ENCODE measurements at regions not wholly inside any gene's neighbourhood (a gene's known extent, or its start where the extent isn't known, plus 50 kb on each side); places are given as distances from the start of the nearest gene placed in this dataset.

GRCh38 chr6:135627092-135627715 is 129.7 kb upstream of the AHI1 start:
- H3K27me3 ChIP-seq, result no peaks in the 10 kb centered on the region
- H3K9me3 ChIP-seq, result no peaks in the 10 kb centered on the region
- no peak overlapping the region for H3K27ac ChIP-seq
- H3K4me1 ChIP-seq, result no peaks in the 10 kb centered on the region
- intact Hi-C loops (cut with DNase I; ENCODE audit: low total_unique reads), result no loop called here
- DNase-seq, result no peak
- no peaks in the 10 kb centered on the region for H3K36me3 ChIP-seq (ENCODE audit: low read depth, missing control alignments)
- no peak overlapping the region for H3K4me3 ChIP-seq
- no peak for TF ChIP-seq CTCF (IDR thresholded peaks at IDR 0.05)
- no peak for TF ChIP-seq POLR2A (IDR thresholded peaks at IDR 0.05)

GRCh38 chr6:135630789-135631376 is 133.3 kb upstream of the AHI1 start:
- no peak overlapping the region for H3K27ac ChIP-seq
- DNase-seq, result no peak
- WGBS, 2 donors, result 72 to 84% methylated on average over 6 of the region's 6 CpGs

GRCh38 chr6:135631821-135632220 is 134.3 kb upstream of the AHI1 start:
- TF ChIP-seq CTCF (IDR thresholded peaks at IDR 0.05), result no peak
- no peak for TF ChIP-seq POLR2A (IDR thresholded peaks at IDR 0.05)
- intact Hi-C loops (cut with DNase I; ENCODE audit: low total_unique reads), result no loop called here
- no peak overlapping the region for H3K27ac ChIP-seq
- no peaks in the 10 kb centered on the region for H3K36me3 ChIP-seq (ENCODE audit: low read depth, missing control alignments)
- H3K4me1 ChIP-seq, result no peaks in the 10 kb centered on the region
- no peak overlapping the region for H3K4me3 ChIP-seq
- no peaks in the 10 kb centered on the region for H3K9me3 ChIP-seq
- H3K27me3 ChIP-seq, result no peaks in the 10 kb centered on the region
- 65 to 69% methylated on average over 2 of the region's 2 CpGs for WGBS, 2 donors
- DNase-seq, result no peak

More at GRCh38 chr6:135630789-135631376, 133.3 kb upstream of the AHI1 start:
- TF ChIP-seq CTCF (IDR thresholded peaks at IDR 0.05) (no peak), POLR2A (IDR thresholded peaks at IDR 0.05) (no peak)
- no peak overlapping the region for H3K4me3 ChIP-seq
- intact Hi-C loops (cut with DNase I; ENCODE audit: low total_unique reads), result no loop called here
- H3K27me3 ChIP-seq, result no peaks in the 10 kb centered on the region
- H3K9me3 ChIP-seq, result no peaks in the 10 kb centered on the region
- H3K36me3 ChIP-seq (ENCODE audit: low read depth, missing control alignments), result no peaks in the 10 kb centered on the region
- H3K4me1 ChIP-seq, result no peaks in the 10 kb centered on the region

- Histone ChIP-seq H3K27me3 (no peaks in the 10 kb centered on the region), H3K9me3 (no peaks in the 10 kb centered on the region), H3K36me3 (ENCODE audit: low read depth, missing control alignments) (no peaks in the 10 kb centered on the region), H3K4me1 (no peaks in the 10 kb centered on the region), H3K27ac (no peak overlapping the region), H3K4me3 (no peak overlapping the region)
- intact Hi-C loops (cut with DNase I; ENCODE audit: low total_unique reads), result no loop called here
- WGBS, 2 donors, result 63 to 64% methylated on average over 2 of the region's 2 CpGs
- no peak for TF ChIP-seq CTCF (IDR thresholded peaks at IDR 0.05)
- no peak for DNase-seq
Observed at GRCh38 chr6:135633573-135633972, 136.0 kb upstream of the AHI1 start.

- Histone ChIP-seq H3K4me1 (peaks cover 4% of the 10 kb centered on the region), H3K27me3 (no peaks in the 10 kb centered on the region), H3K36me3 (ENCODE audit: low read depth, missing control alignments) (no peaks in the 10 kb centered on the region), H3K9me3 (no peaks in the 10 kb centered on the region), H3K27ac (no peak overlapping the region), H3K4me3 (no peak overlapping the region)
- intact Hi-C loops (cut with DNase I; ENCODE audit: low total_unique reads), result no loop called here
- no peak for DNase-seq
- TF ChIP-seq POLR2A (IDR thresholded peaks at IDR 0.05) (no peak), CTCF (IDR thresholded peaks at IDR 0.05) (no peak)
Observed at GRCh38 chr6:135637701-135638100, 140.2 kb upstream of the AHI1 start.
